ENCODE measurements at regions not wholly inside any gene's neighbourhood (a gene's known extent, or its start where the extent isn't known, plus 50 kb on each side); places are given as distances from the start of the nearest gene placed in this dataset.

GRCh38 chr3:55406696-55407425, 80.2 kb downstream of the WNT5A start (continued):
- TF ChIP-seq PREB (CRISPR knock-in tag; IDR thresholded peaks at IDR 0.05) (no peak), ZNF408 (CRISPR knock-in tag; IDR thresholded peaks at IDR 0.05; ENCODE audit: low read depth) (no peak), MCM2 (IDR thresholded peaks at IDR 0.05; ENCODE audit: low read depth) (no peak), STAT5A (IDR thresholded peaks at IDR 0.05; ENCODE audit: borderline replicate concordance, low read length) (no peak), HDAC3 (IDR thresholded peaks at IDR 0.05; ENCODE audit: borderline replicate concordance, partially characterized antibody) (no peak), CEBPG (CRISPR knock-in tag; IDR thresholded peaks at IDR 0.05) (no peak), CEBPG (tag; conservative IDR thresholded peaks at IDR 0.05 in 1 of 2, IDR thresholded peaks at IDR 0.05 in 1 of 2) (no peak), HNRNPL (IDR thresholded peaks at IDR 0.05; ENCODE audit: low read depth, low read length) (no peak)
- TF ChIP-seq, protein P1, sequence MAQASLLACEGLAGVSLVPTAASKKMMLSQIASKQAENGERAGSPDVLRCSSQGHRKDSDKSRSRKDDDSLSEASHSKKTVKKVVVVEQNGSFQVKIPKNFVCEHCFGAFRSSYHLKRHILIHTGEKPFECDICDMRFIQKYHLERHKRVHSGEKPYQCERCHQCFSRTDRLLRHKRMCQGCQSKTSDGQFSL (CRISPR knock-in tag; IDR thresholded peaks at IDR 0.05) = no peak
- TF ChIP-seq, protein P1 (tag; IDR thresholded peaks at IDR 0.05) = no peak
